H9 (cell line): ENCODE measurements at regions not wholly inside any gene's neighbourhood (a gene's known extent, or its start where the extent isn't known, plus 50 kb on each side); places are given as distances from the start of the nearest gene placed in this dataset.

Source experiments
- DNase-seq: peaks from one replicate; pipeline ENCODE4 v3.0.0-alpha.2; 2017
- H2AFZ ChIP-seq: one replicate; pipeline ENCODE4 v1.6.1; 2013; ENCODE audit warnings: mild to moderate bottlenecking, low read length, control low read depth, moderate library complexity
- H2AK5ac ChIP-seq: 2 replicates; pipeline ENCODE4 v1.6.1; 2013; ENCODE audit warnings: low read length, control low read depth, mixed read lengths; ENCODE audit not compliant: insufficient read length
- H2BK120ac ChIP-seq: one replicate; pipeline ENCODE4 v1.6.1; 2013; ENCODE audit warnings: low read depth, mild to moderate bottlenecking, low read length, control low read depth, inconsistent platforms; ENCODE audit not compliant: poor library complexity, severe bottlenecking
- H2BK12ac ChIP-seq: 2 replicates; pipeline ENCODE4 v1.6.1; 2013; ENCODE audit warnings: low read length, control low read depth, mixed read lengths, low read depth; ENCODE audit not compliant: insufficient read length
- H2BK15ac ChIP-seq: 2 replicates; pipeline ENCODE4 v1.6.1; 2013; ENCODE audit warnings: low read depth, low read length, control low read depth
- H2BK20ac ChIP-seq: one replicate; pipeline ENCODE4 v1.6.1; 2013; ENCODE audit warnings: low read depth, mild to moderate bottlenecking, low read length, control low read depth, inconsistent platforms; ENCODE audit not compliant: poor library complexity, severe bottlenecking
- H2BK5ac ChIP-seq: 2 replicates; pipeline ENCODE4 v1.6.1; 2013; ENCODE audit warnings: low read length, control low read depth, mixed read lengths; ENCODE audit not compliant: insufficient read length
- H3K14ac ChIP-seq: 2 replicates; pipeline ENCODE4 v1.6.1; 2013; ENCODE audit warnings: low read length, control low read depth; ENCODE audit not compliant: insufficient read depth
- H3K18ac ChIP-seq: 2 replicates; pipeline ENCODE4 v1.6.1; 2013; ENCODE audit warnings: low read depth, mild to moderate bottlenecking, mixed read lengths, low read length, control low read depth; ENCODE audit not compliant: insufficient read length
- H3K23ac ChIP-seq: 2 replicates; pipeline ENCODE4 v1.6.1; 2013; ENCODE audit warnings: low read length, control low read depth, mixed read lengths, low read depth; ENCODE audit not compliant: insufficient read length
- H3K23me2 ChIP-seq: 2 replicates; pipeline ENCODE4 v1.6.1; 2013; ENCODE audit warnings: low read depth, mild to moderate bottlenecking, mixed read lengths, low read length, control low read depth; ENCODE audit not compliant: insufficient read length, poor library complexity, severe bottlenecking
- H3K27ac ChIP-seq: 2 replicates; pipeline ENCODE4 v1.5.1; 2013; ENCODE audit warnings: low read length, control low read depth, mixed read lengths, low read depth; ENCODE audit not compliant: insufficient read length
- H3K27me3 ChIP-seq: 2 replicates; pipeline ENCODE4 v1.6.1; 2013; ENCODE audit warnings: low read length, control low read depth, inconsistent platforms; ENCODE audit not compliant: insufficient read depth
- H3K4ac ChIP-seq: 2 replicates; pipeline ENCODE4 v1.6.1; 2013; ENCODE audit warnings: low read depth, mild to moderate bottlenecking, control low read depth, inconsistent platforms, low read length, moderate library complexity
- H3K4me1 ChIP-seq: 2 replicates; pipeline ENCODE4 v1.6.1; 2013; ENCODE audit warnings: low read length, control low read depth, inconsistent platforms; ENCODE audit not compliant: insufficient read depth
- H3K4me2 ChIP-seq: 2 replicates; pipeline ENCODE4 v1.6.1; 2013; ENCODE audit warnings: low read length, control low read depth, mixed read lengths; ENCODE audit not compliant: insufficient read length, insufficient read depth
- H3K56ac ChIP-seq: 2 replicates; pipeline ENCODE4 v1.6.1; 2013; ENCODE audit warnings: low read depth, mild to moderate bottlenecking, mixed read lengths, low read length, control low read depth; ENCODE audit not compliant: insufficient read length
- H3K79me1 ChIP-seq: 2 replicates; pipeline ENCODE4 v1.6.1; 2013; ENCODE audit warnings: low read depth, mild to moderate bottlenecking, moderate library complexity, low read length, control low read depth, inconsistent platforms; ENCODE audit not compliant: insufficient read depth, poor library complexity, severe bottlenecking
- H3K79me2 ChIP-seq: 2 replicates; pipeline ENCODE4 v1.6.1; 2013; ENCODE audit warnings: low read length, control low read depth, inconsistent platforms; ENCODE audit not compliant: insufficient read depth
- H3K9ac ChIP-seq: 2 replicates; pipeline ENCODE4 v1.6.1; 2013; ENCODE audit warnings: low read length, control low read depth, mixed read lengths; ENCODE audit not compliant: insufficient read length; ENCODE audit errors: extremely low read depth
- H3K9me3 ChIP-seq: one replicate; pipeline ENCODE4 v1.6.1; 2013; ENCODE audit warnings: low read depth, low read length, inconsistent platforms; ENCODE audit not compliant: control insufficient read depth
- H3T11ph ChIP-seq: one replicate; pipeline ENCODE4 v1.6.1; 2013; ENCODE audit warnings: mild to moderate bottlenecking, low read length, control low read depth, inconsistent platforms
- H4K20me1 ChIP-seq: one replicate; pipeline ENCODE4 v1.6.1; 2013; ENCODE audit not compliant: control insufficient read depth, insufficient read length, insufficient read depth
- H4K5ac ChIP-seq: 2 replicates; pipeline ENCODE4 v1.6.1; 2013; ENCODE audit warnings: low read depth, mild to moderate bottlenecking, mixed read lengths, low read length, control low read depth; ENCODE audit not compliant: insufficient read length
- H4K8ac ChIP-seq: replicated peaks from 2 replicates; pipeline ENCODE4 v1.6.1; 2013; ENCODE audit warnings: low read length, control low read depth, mixed read lengths, low read depth; ENCODE audit not compliant: insufficient read length
- H4K91ac ChIP-seq: 2 replicates; pipeline ENCODE4 v1.6.1; 2013; ENCODE audit warnings: low read depth, mild to moderate bottlenecking, moderate library complexity, mixed read lengths, low read length, control low read depth; ENCODE audit not compliant: insufficient read length
- H3K27ac Mint-ChIP-seq, 3 experiments: 2 replicates in 2 of 3; 3 replicates in 1 of 3; pipeline ENCODE4 v1.8.0; 2020 to 2021; ENCODE audit warnings: mixed read lengths in 3 of 3, mild to moderate bottlenecking in 1 of 3, moderate library complexity in 1 of 3
- H3K27me3 Mint-ChIP-seq: 2 replicates; pipeline ENCODE4 v1.8.0; 2021; ENCODE audit warnings: low read depth, mild to moderate bottlenecking, moderate library complexity, mixed read lengths
- H3K36me3 Mint-ChIP-seq, 3 experiments: 2 replicates in 2 of 3; 3 replicates in 1 of 3; pipeline ENCODE4 v1.8.0; 2020 to 2021; ENCODE audit warnings: low read depth in 3 of 3, mixed read lengths in 3 of 3; ENCODE audit not compliant: insufficient read depth in 1 of 3
- H3K4me1 Mint-ChIP-seq, 2 experiments: 2 replicates each; pipeline ENCODE4 v1.8.0; 2020; ENCODE audit warnings: mixed read lengths in 2 of 2
- H3K4me3 Mint-ChIP-seq, 2 experiments: 2 replicates in 1 of 2; 3 replicates in 1 of 2; pipeline ENCODE4 v1.8.0; 2020 to 2021; ENCODE audit warnings: mild to moderate bottlenecking in 2 of 2, mixed read lengths in 2 of 2, moderate library complexity in 1 of 2
- H3K9me3 Mint-ChIP-seq, 2 experiments: 2 replicates in 1 of 2; 3 replicates in 1 of 2; pipeline ENCODE4 v1.8.0; 2020; ENCODE audit warnings: mild to moderate bottlenecking in 2 of 2, mixed read lengths in 2 of 2, moderate library complexity in 1 of 2
- TF ChIP-seq, protein P1 (sequence below): fragments of 200-600 bp; sonication (generic); conservative IDR thresholded peaks from 3 replicates; pipeline ENCODE4 v1.8.0; 2021; ENCODE audit warnings: antibody characterized with exemption, mild to moderate bottlenecking

GRCh38 chr11:34824425-34824824 is 91.8 kb downstream of the APIP start:
- Mint-ChIP-seq H3K4me1 (peaks cover 14 to 20% of the 10 kb centered on the region in 2 experiments; a peak in 3 of 4 replicates), H3K27ac (no peak overlapping the region), H3K9me3 (peaks cover 0 to 4% of the 10 kb centered on the region in 2 experiments; a peak in 4 of 5 replicates), H3K36me3 (peaks cover under 1 to 6% (median 4%) of the 10 kb centered on the region in 3 experiments; a peak in 5 of 7 replicates), H3K4me3 (no peak overlapping the region), H3K27me3 (no peaks in the 10 kb centered on the region)
- H3K23ac ChIP-seq, result no peak overlapping the region
- no peaks in the 10 kb centered on the region for H3K79me1 ChIP-seq
- H3K27me3 ChIP-seq, result no peaks in the 10 kb centered on the region
- H4K91ac ChIP-seq, result no peak overlapping the region
- no peak overlapping the region for H3K56ac ChIP-seq
- H3K23me2 ChIP-seq, result no peaks in the 10 kb centered on the region
- H2BK120ac ChIP-seq, result no peak overlapping the region
- no peaks in the 10 kb centered on the region for H3K79me2 ChIP-seq
- H3K9me3 ChIP-seq, result no peaks in the 10 kb centered on the region
- H2AFZ ChIP-seq, result no peak overlapping the region
- no peak for DNase-seq
- no peak overlapping the region for H2AK5ac ChIP-seq
- H3K14ac ChIP-seq, result no peak overlapping the region
- H3K18ac ChIP-seq, result no peak overlapping the region
- H4K20me1 ChIP-seq, result no peaks in the 10 kb centered on the region
- H2BK15ac ChIP-seq, result no peak overlapping the region
- H4K8ac ChIP-seq, result no peak overlapping the region
- H4K5ac ChIP-seq, result no peak overlapping the region
- H3T11ph ChIP-seq, result no peak overlapping the region
- H3K27ac ChIP-seq, result no peak overlapping the region
- H3K4ac ChIP-seq, result no peak overlapping the region
- no peak overlapping the region for H2BK5ac ChIP-seq
- H2BK20ac ChIP-seq, result no peak overlapping the region
- TF ChIP-seq, protein P1, sequence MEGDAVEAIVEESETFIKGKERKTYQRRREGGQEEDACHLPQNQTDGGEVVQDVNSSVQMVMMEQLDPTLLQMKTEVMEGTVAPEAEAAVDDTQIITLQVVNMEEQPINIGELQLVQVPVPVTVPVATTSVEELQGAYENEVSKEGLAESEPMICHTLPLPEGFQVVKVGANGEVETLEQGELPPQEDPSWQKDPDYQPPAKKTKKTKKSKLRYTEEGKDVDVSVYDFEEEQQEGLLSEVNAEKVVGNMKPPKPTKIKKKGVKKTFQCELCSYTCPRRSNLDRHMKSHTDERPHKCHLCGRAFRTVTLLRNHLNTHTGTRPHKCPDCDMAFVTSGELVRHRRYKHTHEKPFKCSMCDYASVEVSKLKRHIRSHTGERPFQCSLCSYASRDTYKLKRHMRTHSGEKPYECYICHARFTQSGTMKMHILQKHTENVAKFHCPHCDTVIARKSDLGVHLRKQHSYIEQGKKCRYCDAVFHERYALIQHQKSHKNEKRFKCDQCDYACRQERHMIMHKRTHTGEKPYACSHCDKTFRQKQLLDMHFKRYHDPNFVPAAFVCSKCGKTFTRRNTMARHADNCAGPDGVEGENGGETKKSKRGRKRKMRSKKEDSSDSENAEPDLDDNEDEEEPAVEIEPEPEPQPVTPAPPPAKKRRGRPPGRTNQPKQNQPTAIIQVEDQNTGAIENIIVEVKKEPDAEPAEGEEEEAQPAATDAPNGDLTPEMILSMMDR, result no peak
- no peak overlapping the region for H3K4me2 ChIP-seq
- no peak overlapping the region for H2BK12ac ChIP-seq
- no peaks in the 10 kb centered on the region for H3K4me1 ChIP-seq
- no peak overlapping the region for H3K9ac ChIP-seq
